H1 (cell line): ENCODE measurements at regions not wholly inside any gene's neighbourhood (a gene's known extent, or its start where the extent isn't known, plus 50 kb on each side); places are given as distances from the start of the nearest gene placed in this dataset.

ENCODE experiments used
- EZH2 ChIP-seq: fragments of 200-600 bp; sonication (generic); IDR thresholded peaks from 2 replicates; pipeline ENCODE4 v1.7.1; 2012; ENCODE audit warnings: low read depth, mild to moderate bottlenecking, moderate library complexity, low read length, inconsistent platforms; ENCODE audit not compliant: severe bottlenecking
- GTF2F1 ChIP-seq: IDR thresholded peaks from 2 replicates; pipeline ENCODE4 v1.6.1; 2012; ENCODE audit warnings: low read depth, low read length, improper control_type of control experiment, borderline replicate concordance
- YY1 ChIP-seq: IDR thresholded peaks from 2 replicates; pipeline ENCODE4 v1.6.1; 2011; ENCODE audit warnings: low read depth, mild to moderate bottlenecking, low read length

GRCh38 chr5:40333459-40334241 lies 346.1 kb upstream of the PTGER4 start:
- no peak for TF ChIP-seq EZH2
- TF ChIP-seq YY1 = no peak
- TF ChIP-seq GTF2F1 = no peak
